LoVo (cell line): ENCODE measurements at regions not wholly inside any gene's neighbourhood (a gene's known extent, or its start where the extent isn't known, plus 50 kb on each side); places are given as distances from the start of the nearest gene placed in this dataset.

ENCODE experiments used
- DNase-seq: peaks from one replicate; pipeline ENCODE4 v3.0.0-alpha.2; 2016; ENCODE audit warnings: low spot score

- DNase-seq, result no peak
Measured at GRCh38 chr4:158313566-158313965, 103.3 kb downstream of the TMEM144 start.

- no peak for DNase-seq
Measured at GRCh38 chr4:158314756-158315487, 104.6 kb downstream of the TMEM144 start.

- DNase-seq, result no peak
Measured at GRCh38 chr4:158315706-158316105, 105.4 kb downstream of the TMEM144 start.

- no peak for DNase-seq
Measured at GRCh38 chr4:158316264-158316663, 106.0 kb downstream of the TMEM144 start.

GRCh38 chr4:158319880-158320279 lies 109.6 kb downstream of the TMEM144 start:
- DNase-seq, result no peak

- no peak for DNase-seq
Measured at GRCh38 chr4:158322109-158322508, 111.8 kb downstream of the TMEM144 start.

GRCh38 chr4:158327525-158327924 lies 117.2 kb downstream of the TMEM144 start:
- no peak for DNase-seq

- no peak for DNase-seq
Measured at GRCh38 chr4:158331863-158332262, 121.6 kb downstream of the TMEM144 start.

GRCh38 chr4:158333820-158334219 lies 123.5 kb downstream of the TMEM144 start:
- no peak for DNase-seq

GRCh38 chr4:158341896-158342295 lies 131.6 kb downstream of the TMEM144 start:
- no peak for DNase-seq

- no peak for DNase-seq
Measured at GRCh38 chr4:158346576-158346975, 136.3 kb downstream of the TMEM144 start.

GRCh38 chr4:158347556-158347955 lies 137.3 kb downstream of the TMEM144 start:
- DNase-seq, result no peak

GRCh38 chr4:158350161-158350560 lies 139.9 kb downstream of the TMEM144 start:
- DNase-seq, result no peak

GRCh38 chr4:158353541-158354304 lies 143.4 kb downstream of the TMEM144 start:
- DNase-seq, result no peak

GRCh38 chr4:158356301-158356700 lies 146.0 kb downstream of the TMEM144 start:
- DNase-seq, result no peak

GRCh38 chr4:158367932-158368441 lies 153.7 kb upstream of the RXFP1 start:
- peak; percentile 41 for DNase-seq

GRCh38 chr4:158371158-158371557 lies 150.5 kb upstream of the RXFP1 start:
- DNase-seq, result no peak

GRCh38 chr4:158374318-158374717 lies 147.4 kb upstream of the RXFP1 start:
- no peak for DNase-seq

GRCh38 chr4:158376106-158376840 lies 145.4 kb upstream of the RXFP1 start:
- DNase-seq, result no peak

GRCh38 chr4:158384414-158384813 lies 137.3 kb upstream of the RXFP1 start:
- no peak for DNase-seq

GRCh38 chr4:158395343-158395742 lies 126.3 kb upstream of the RXFP1 start:
- DNase-seq, result no peak

- DNase-seq, result no peak
Measured at GRCh38 chr4:158395889-158396288, 125.8 kb upstream of the RXFP1 start.

- no peak for DNase-seq
Measured at GRCh38 chr4:158397781-158398180, 123.9 kb upstream of the RXFP1 start.
